Peyer's patch (tissue), 4 donors: ENCODE measurements at regions not wholly inside any gene's neighbourhood (a gene's known extent, or its start where the extent isn't known, plus 50 kb on each side); places are given as distances from the start of the nearest gene placed in this dataset.

Experiments used
- DNase-seq, 3 donors: peaks; one replicate each; pipeline ENCODE4 v3.0.0-alpha.2; 2017 to 2019
- H3K27ac ChIP-seq, 4 donors: fragments of 200-600 bp; sonication (generic); one replicate each; pipeline ENCODE4 v1.5.1; 2016 to 2019
- H3K27me3 ChIP-seq, 2 donors: fragments of 200-600 bp; sonication (generic); one replicate each; pipeline ENCODE4 v1.5.1; 2019
- H3K36me3 ChIP-seq, 3 donors: fragments of 200-600 bp; sonication (generic); one replicate each; pipeline ENCODE4 v1.5.1; 2016 to 2019
- H3K4me1 ChIP-seq, 4 donors: fragments of 200-600 bp; sonication (generic); one replicate each; pipeline ENCODE4 v1.5.1; 2016 to 2019
- H3K4me3 ChIP-seq, 4 donors: fragments of 200-600 bp; sonication (generic); 1 replicate in 3 of 4; 2 replicates in 1 of 4; pipeline ENCODE4 v1.5.1; 2016 to 2019; ENCODE audit warnings: mild to moderate bottlenecking in 1 of 4
- H3K9me3 ChIP-seq, 4 donors: fragments of 200-600 bp; sonication (generic); one replicate each; pipeline ENCODE4 v1.5.1; 2016 to 2019; ENCODE audit warnings: mild to moderate bottlenecking in 1 of 4
- POLR2A ChIP-seq, 2 donors: fragments of 450-650 bp; IDR thresholded peaks; one replicate each; pipeline ENCODE4 v1.5.1; 2017; ENCODE audit warnings: antibody characterized with exemption in 2 of 2, mild to moderate bottlenecking in 2 of 2, moderate library complexity in 2 of 2
- TF ChIP-seq, protein P1 (sequence below), 6 experiments: fragments of 450-650 bp in 4 of 6; fragments of 200-600 bp in 2 of 6; sonication (generic) in 1 of 6; IDR thresholded peaks; one replicate each; pipeline ENCODE4 v1.5.1; 2017 to 2019; ENCODE audit warnings: antibody characterized with exemption in 6 of 6, mild to moderate bottlenecking in 3 of 6, moderate library complexity in 1 of 6

DNA sequence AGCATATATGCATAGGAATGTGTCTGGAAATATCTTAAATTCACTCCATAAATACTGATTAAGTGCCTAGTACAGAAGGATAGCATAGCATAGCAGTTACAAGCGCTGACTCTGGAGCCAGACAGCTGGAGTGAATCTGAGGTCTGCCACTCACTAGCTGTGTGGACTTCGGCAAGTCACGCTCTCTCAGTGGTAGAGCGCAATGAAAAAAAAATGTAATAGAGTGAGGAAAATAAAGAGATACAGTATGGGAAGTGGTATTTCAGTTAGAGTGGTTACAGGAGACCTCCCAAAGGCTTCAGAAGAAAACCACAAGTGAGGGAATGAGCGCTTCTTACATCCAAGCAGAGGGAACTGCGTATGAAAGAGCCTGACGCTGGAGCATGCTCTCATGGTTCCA is 338.9 kb upstream of the PRMT6 start:
- no peaks in the 10 kb centered on the region for H3K27me3 ChIP-seq
- no peaks in the 10 kb centered on the region for H3K9me3 ChIP-seq
- TF ChIP-seq, protein P1, sequence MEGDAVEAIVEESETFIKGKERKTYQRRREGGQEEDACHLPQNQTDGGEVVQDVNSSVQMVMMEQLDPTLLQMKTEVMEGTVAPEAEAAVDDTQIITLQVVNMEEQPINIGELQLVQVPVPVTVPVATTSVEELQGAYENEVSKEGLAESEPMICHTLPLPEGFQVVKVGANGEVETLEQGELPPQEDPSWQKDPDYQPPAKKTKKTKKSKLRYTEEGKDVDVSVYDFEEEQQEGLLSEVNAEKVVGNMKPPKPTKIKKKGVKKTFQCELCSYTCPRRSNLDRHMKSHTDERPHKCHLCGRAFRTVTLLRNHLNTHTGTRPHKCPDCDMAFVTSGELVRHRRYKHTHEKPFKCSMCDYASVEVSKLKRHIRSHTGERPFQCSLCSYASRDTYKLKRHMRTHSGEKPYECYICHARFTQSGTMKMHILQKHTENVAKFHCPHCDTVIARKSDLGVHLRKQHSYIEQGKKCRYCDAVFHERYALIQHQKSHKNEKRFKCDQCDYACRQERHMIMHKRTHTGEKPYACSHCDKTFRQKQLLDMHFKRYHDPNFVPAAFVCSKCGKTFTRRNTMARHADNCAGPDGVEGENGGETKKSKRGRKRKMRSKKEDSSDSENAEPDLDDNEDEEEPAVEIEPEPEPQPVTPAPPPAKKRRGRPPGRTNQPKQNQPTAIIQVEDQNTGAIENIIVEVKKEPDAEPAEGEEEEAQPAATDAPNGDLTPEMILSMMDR (IDR thresholded peaks at IDR 0.05): no peak
- no peak for TF ChIP-seq POLR2A (IDR thresholded peaks at IDR 0.05)
- no peak overlapping the region for H3K27ac ChIP-seq
- no peaks in the 10 kb centered on the region for H3K4me1 ChIP-seq
- no peaks in the 10 kb centered on the region for H3K36me3 ChIP-seq
- no peak overlapping the region for H3K4me3 ChIP-seq
- no peak for DNase-seq

DNA sequence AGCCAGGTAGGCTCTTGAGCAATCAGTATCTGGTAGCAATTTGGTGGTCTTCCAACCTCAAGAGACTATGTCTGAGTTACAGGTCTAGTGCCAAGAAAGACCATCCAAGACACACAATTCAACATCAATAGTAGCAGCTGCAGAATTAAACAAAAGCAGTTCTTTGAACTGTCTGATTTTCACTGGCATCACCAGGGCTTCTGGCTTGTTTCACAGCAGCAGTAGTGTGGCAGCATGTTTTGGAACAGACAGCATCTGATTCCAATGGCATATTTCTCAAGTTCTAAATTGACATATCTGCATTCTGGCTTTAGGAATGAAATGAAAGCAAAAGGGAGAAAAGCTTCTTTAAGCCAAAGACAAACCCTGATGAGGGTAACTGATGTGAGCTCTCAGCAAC is 334.7 kb upstream of the PRMT6 start:
- Histone ChIP-seq H3K36me3 (no peaks in the 10 kb centered on the region), H3K4me3 (no peak overlapping the region), H3K4me1 (no peaks in the 10 kb centered on the region), H3K9me3 (no peaks in the 10 kb centered on the region), H3K27me3 (no peaks in the 10 kb centered on the region), H3K27ac (no peak overlapping the region)
- no peak for TF ChIP-seq POLR2A (IDR thresholded peaks at IDR 0.05)
- TF ChIP-seq, protein P1 (IDR thresholded peaks at IDR 0.05): no peak
- no peak for DNase-seq

DNA sequence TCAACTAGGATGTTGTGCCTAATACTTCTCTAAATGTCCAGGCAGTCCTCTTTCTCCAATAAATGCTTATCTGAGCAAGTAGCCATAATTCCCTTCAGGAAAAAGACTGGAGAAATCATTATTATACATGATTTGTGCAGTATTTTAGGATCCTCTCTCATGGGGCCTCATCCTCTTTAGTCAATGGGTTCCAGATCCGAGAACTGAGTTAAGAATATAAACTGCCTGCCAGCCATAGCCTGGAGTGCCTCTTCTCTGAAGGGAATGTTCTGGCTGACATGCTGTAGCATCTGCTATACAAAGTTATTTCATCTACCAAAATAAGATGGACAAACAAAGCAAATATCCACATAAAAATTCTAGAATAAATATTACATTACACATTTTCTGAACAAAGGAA is 334.0 kb upstream of the PRMT6 start:
- Histone ChIP-seq H3K4me1 (no peaks in the 10 kb centered on the region), H3K4me3 (no peak overlapping the region)

DNA sequence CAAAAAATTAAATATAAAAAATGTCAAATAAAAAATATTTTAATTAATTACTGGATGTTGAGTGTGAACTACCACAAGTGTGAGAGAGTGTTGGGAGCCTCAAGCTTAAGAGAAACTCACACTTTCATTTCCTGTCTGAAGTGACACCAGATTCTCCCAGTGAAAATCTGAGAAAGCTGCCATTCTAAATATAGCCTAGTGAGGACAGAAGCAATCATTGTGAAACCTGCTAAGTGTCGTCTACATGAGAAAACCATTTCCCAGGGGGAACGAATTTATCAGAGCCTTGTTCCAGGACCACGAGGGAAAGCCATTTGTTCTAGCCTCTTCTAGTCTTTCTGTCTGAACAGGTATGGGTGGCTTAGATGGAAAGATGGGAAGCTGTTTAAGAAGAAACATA is 329.3 kb upstream of the PRMT6 start:
- Histone ChIP-seq H3K27me3 (no peaks in the 10 kb centered on the region), H3K27ac (no peak overlapping the region), H3K4me1 (no peaks in the 10 kb centered on the region), H3K36me3 (no peaks in the 10 kb centered on the region), H3K4me3 (no peak overlapping the region), H3K9me3 (no peaks in the 10 kb centered on the region)
- TF ChIP-seq POLR2A (IDR thresholded peaks at IDR 0.05): no peak
- TF ChIP-seq, protein P1 (IDR thresholded peaks at IDR 0.05): no peak
- DNase-seq: no peak

More for the DNA sequence above, 334.0 kb upstream of the PRMT6 start:
- H3K9me3 ChIP-seq: no peaks in the 10 kb centered on the region
- H3K27me3 ChIP-seq: no peaks in the 10 kb centered on the region
- no peak overlapping the region for H3K27ac ChIP-seq
- no peaks in the 10 kb centered on the region for H3K36me3 ChIP-seq
- no peak for DNase-seq
- TF ChIP-seq POLR2A (IDR thresholded peaks at IDR 0.05): no peak

DNA sequence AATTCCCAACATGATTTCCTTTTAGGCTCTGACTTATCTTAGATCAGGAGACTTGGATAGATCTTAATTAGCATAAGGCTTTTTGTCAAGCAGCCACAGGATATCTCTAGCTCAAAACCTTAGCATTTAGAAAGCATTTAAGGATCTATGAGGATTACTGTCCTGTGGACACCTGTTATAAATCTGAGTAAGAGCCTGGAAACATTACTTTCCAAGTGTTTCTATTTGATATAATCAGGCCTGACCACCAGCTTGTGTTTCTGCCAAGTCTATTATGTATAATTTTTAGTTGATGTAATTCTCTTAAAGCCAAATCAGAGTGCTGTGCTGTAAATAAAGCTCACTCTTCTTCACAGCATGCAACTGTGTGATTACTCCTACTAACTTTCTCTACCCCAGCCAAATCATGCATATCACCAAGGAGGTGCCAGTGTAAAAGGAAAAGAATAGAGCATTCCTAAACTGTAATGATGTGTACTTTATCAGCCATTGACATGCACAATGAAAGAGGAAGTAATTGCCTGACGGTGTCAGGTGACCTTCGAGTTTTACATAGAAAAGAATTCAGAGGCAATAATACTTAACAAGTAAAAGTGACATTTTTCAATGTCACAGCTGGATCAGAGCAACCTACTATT is 309.9 kb upstream of the PRMT6 start:
- TF ChIP-seq, protein P1 (IDR thresholded peaks at IDR 0.05): no peak
- no peak for TF ChIP-seq POLR2A (IDR thresholded peaks at IDR 0.05)
- no peak overlapping the region for H3K27ac ChIP-seq
- H3K9me3 ChIP-seq: no peaks in the 10 kb centered on the region
- no peaks in the 10 kb centered on the region for H3K36me3 ChIP-seq
- no peaks in the 10 kb centered on the region for H3K4me1 ChIP-seq
- no peaks in the 10 kb centered on the region for H3K27me3 ChIP-seq
- no peak for DNase-seq
- no peak overlapping the region for H3K4me3 ChIP-seq

DNA sequence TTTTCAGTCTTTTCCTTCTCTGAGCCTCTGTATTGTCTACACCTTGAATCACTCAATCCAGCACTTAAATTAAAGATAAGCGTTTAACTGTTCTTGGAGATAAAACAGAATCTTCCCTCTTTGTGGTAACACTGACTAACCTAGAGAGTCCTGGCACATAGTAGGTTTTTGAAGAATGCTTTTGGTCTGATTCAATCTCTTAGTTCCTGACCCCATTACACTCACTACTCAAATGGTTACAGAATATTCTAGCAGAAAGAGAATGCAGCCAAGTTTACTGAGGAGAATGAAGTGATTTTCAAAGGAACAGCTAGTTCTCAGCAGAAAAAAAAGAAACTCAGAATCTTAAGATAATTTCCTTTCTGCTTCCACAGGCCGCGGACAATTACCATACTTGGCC is 309.2 kb upstream of the PRMT6 start:
- H3K27ac ChIP-seq: no peak overlapping the region
- no peaks in the 10 kb centered on the region for H3K27me3 ChIP-seq
- no peak overlapping the region for H3K4me3 ChIP-seq
- H3K9me3 ChIP-seq: no peaks in the 10 kb centered on the region
- no peak for DNase-seq
- H3K36me3 ChIP-seq: no peaks in the 10 kb centered on the region
- H3K4me1 ChIP-seq: no peaks in the 10 kb centered on the region
- TF ChIP-seq, protein P1 (IDR thresholded peaks at IDR 0.05): no peak
- TF ChIP-seq POLR2A (IDR thresholded peaks at IDR 0.05): no peak
